ENCODE measurements at regions not wholly inside any gene's neighbourhood (a gene's known extent, or its start where the extent isn't known, plus 50 kb on each side); places are given as distances from the start of the nearest gene placed in this dataset.

GRCh38 chr6:132133736-132134445 lies 182.7 kb upstream of the CCN2 start:
- TF ChIP-seq POLR2A (IDR thresholded peaks at IDR 0.05) (no peak), POLR2AphosphoS5 (IDR thresholded peaks at IDR 0.05) (no peak), CTCF (IDR thresholded peaks at IDR 0.05) (no peak)

Data from gastroesophageal sphincter (tissue), 3 donors.